Coronary artery (tissue), 2 donors: ENCODE measurements at regions not wholly inside any gene's neighbourhood (a gene's known extent, or its start where the extent isn't known, plus 50 kb on each side); places are given as distances from the start of the nearest gene placed in this dataset.

ENCODE experiments used
- DNase-seq: peaks from one replicate; pipeline ENCODE4 v3.0.0-alpha.2; 2017; ENCODE audit warnings: low spot score
- H3K27ac ChIP-seq, 2 donors: fragments of 200-600 bp; sonication (generic); one replicate each; pipeline ENCODE4 v1.5.1; 2016 to 2019
- H3K4me3 ChIP-seq: fragments of 200-600 bp; sonication (generic); 2 replicates; pipeline ENCODE4 v1.5.1; 2016; ENCODE audit warnings: mild to moderate bottlenecking, moderate library complexity
- TF ChIP-seq, protein P1 (sequence below): fragments of 200-600 bp; sonication (generic); IDR thresholded peaks from one replicate; pipeline ENCODE4 v1.5.1; 2019; ENCODE audit warnings: antibody characterized with exemption

GRCh38 chr18:49658823-49659404 lies 97.1 kb downstream of the LIPG start:
- DNase-seq, result peak; percentile 38
- TF ChIP-seq, protein P1, sequence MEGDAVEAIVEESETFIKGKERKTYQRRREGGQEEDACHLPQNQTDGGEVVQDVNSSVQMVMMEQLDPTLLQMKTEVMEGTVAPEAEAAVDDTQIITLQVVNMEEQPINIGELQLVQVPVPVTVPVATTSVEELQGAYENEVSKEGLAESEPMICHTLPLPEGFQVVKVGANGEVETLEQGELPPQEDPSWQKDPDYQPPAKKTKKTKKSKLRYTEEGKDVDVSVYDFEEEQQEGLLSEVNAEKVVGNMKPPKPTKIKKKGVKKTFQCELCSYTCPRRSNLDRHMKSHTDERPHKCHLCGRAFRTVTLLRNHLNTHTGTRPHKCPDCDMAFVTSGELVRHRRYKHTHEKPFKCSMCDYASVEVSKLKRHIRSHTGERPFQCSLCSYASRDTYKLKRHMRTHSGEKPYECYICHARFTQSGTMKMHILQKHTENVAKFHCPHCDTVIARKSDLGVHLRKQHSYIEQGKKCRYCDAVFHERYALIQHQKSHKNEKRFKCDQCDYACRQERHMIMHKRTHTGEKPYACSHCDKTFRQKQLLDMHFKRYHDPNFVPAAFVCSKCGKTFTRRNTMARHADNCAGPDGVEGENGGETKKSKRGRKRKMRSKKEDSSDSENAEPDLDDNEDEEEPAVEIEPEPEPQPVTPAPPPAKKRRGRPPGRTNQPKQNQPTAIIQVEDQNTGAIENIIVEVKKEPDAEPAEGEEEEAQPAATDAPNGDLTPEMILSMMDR, result no peak
- Histone ChIP-seq H3K27ac (no peak overlapping the region), H3K4me3 (no peak overlapping the region)

DNA sequence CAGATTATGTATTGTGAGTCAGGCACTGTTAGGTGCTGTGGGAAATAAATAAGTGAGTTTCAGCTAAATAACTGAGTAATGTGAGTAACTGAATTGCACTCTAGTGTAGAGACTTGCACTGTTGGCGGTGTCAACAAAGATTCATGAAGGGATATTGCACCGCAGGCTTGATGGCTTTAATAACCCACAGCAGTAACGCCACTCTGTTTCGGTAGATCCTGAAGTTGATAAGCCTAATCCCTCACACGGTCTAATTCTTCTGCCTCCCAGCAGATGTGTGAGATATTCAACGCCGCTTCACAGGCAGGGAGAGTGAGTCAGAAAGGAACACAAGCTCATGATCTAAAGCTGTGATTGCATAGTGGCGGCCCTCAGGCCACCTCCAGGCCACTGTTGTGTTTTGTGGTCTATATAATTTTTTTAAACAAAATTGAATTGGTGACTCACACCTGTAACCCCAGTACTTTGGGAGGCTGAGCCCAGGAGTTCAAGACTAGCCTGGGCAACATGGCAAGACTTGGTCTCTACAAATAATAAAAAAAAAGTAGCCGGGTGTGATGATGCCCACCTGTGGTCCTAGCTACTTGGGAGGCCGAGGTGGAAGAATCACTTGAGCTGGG lies 94.3 kb downstream of the LIPG start:
- Histone ChIP-seq H3K27ac (no peak overlapping the region), H3K4me3 (no peak overlapping the region)
- peak; percentile 50 for DNase-seq
- TF ChIP-seq, protein P1, result no peak

GRCh38 chr18:49655266-49656072 lies 93.6 kb downstream of the LIPG start:
- no peak overlapping the region for H3K4me3 ChIP-seq
- DNase-seq, result peak; percentile 33
- no peak overlapping the region for H3K27ac ChIP-seq
- TF ChIP-seq, protein P1, result no peak

DNA sequence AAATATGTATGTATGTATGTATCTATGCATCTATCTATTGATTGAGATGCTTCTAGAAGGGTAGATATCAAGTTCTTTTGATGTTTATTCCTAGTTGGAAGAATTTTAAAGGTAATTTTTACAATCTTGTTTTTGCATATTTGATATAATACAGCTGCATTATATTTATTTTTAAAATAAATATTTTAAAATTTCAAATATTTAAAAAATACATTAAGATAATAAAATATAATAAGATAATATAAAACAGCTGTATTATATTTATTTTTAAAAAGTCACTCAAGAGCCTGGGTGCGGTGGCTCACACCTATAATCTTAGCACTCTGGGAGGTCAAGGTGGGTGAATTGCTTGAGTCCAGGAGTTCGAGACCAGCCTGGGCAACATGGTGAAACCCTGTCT lies 92.5 kb downstream of the LIPG start:
- TF ChIP-seq, protein P1, result no peak
- Histone ChIP-seq H3K4me3 (no peak overlapping the region), H3K27ac (no peak overlapping the region)
- no peak for DNase-seq

DNA sequence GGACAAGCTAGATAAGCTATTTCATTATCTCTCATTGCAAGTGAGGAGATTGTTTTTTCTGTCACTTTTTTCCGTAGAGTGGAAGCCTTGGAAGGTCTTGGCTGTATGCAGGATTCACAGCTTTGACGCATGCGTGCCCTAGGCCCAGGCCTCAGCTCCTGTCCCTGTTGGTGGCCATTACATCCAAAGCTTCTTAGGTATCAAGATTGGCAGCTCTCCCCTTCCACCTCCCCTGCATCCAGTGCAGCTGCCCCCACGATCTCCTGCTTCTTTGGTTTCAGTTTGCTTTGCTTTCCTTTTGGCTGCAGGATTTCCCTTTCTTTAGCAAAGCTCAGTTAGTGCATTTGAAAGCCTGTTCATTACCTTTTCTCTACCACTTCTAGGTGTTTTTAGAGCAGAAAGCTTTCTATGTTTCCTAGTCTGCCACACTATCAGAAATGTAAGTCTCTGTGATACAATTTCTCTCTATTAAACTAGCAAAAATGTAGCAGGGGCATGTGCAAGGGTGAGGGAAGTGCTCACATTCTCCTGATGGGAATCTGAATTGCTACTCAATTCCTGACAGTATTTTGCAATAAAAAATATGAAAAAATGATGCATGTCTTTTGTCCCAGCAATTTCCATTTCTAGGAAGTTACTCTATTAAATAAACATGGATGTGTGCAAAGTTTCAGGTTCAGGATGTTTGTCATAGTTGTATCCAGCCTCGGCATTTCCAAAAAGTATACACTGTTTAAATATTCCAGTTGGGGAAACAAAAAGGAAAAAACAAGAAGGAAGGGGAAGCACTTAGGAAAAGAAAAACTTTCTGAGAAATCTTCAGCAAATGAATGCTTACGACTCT lies 91.2 kb downstream of the LIPG start:
- DNase-seq, result peak; percentile 16
- TF ChIP-seq, protein P1, result no peak
- Histone ChIP-seq H3K27ac (no peak overlapping the region), H3K4me3 (no peak overlapping the region)

DNA sequence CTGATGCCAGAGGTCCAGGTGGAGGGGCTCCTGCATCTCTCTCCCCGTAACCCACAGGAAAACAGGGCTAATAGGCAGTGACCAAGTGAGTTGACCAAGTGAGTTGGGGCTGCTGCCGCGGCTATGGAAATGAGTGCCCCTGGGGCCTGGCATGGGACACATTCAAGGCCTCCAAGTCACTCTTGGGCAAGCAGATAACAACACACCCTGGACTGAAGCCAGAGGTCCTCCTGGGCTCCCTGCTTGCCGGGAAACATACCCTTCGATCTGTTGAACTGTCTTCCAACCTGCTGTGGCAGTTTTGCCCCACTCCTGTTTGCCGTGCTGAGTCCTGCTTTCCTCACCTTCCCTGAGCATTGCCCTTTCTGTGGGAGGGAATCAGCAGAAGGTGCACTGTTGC lies 89.2 kb downstream of the LIPG start:
- Histone ChIP-seq H3K27ac (no peak overlapping the region), H3K4me3 (no peak overlapping the region)
- TF ChIP-seq, protein P1, result no peak
- peak; percentile 57 for DNase-seq
